ENCODE measurements at regions not wholly inside any gene's neighbourhood (a gene's known extent, or its start where the extent isn't known, plus 50 kb on each side); places are given as distances from the start of the nearest gene placed in this dataset.

GRCh38 chrX:68895341-68895755 lies 66.5 kb downstream of the EFNB1 start:
- Histone ChIP-seq H3K4me3 (ENCODE audit: low read depth, low read length) (no peak overlapping the region), H3K27me3 (ENCODE audit: control insufficient read depth, insufficient read depth, low read length) (peaks cover 6% of the 10 kb centered on the region), H3K27ac (ENCODE audit: low read depth, low read length) (no peak overlapping the region), H3K9me3 (ENCODE audit: control insufficient read depth, insufficient read depth, low read length) (no peaks in the 10 kb centered on the region)
- CTCF ChIA-PET = interaction anchor here (0.6 to 0.8 kb wide), 2 partner anchors 325 to 452 kb away, joined by 3 to 4 read pairs; no protein-coding TSS in a partner anchor
- POLR2A ChIA-PET = interaction anchor here (1.4 to 2.7 kb wide), 2 partner anchors 67 to 132 kb away, joined by 3 to 7 read pairs; partner anchors contain the start of gene EFNB1
- DNase-seq (ENCODE audit: low read depth, low spot score) = peak; percentile 13
- TF ChIP-seq, protein P1, sequence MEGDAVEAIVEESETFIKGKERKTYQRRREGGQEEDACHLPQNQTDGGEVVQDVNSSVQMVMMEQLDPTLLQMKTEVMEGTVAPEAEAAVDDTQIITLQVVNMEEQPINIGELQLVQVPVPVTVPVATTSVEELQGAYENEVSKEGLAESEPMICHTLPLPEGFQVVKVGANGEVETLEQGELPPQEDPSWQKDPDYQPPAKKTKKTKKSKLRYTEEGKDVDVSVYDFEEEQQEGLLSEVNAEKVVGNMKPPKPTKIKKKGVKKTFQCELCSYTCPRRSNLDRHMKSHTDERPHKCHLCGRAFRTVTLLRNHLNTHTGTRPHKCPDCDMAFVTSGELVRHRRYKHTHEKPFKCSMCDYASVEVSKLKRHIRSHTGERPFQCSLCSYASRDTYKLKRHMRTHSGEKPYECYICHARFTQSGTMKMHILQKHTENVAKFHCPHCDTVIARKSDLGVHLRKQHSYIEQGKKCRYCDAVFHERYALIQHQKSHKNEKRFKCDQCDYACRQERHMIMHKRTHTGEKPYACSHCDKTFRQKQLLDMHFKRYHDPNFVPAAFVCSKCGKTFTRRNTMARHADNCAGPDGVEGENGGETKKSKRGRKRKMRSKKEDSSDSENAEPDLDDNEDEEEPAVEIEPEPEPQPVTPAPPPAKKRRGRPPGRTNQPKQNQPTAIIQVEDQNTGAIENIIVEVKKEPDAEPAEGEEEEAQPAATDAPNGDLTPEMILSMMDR (IDR thresholded peaks at IDR 0.05; ENCODE audit: low read depth, low read length) = no peak

- CTCF ChIA-PET = interaction anchor here (0.6 to 0.8 kb wide), 2 partner anchors 326 to 453 kb away, joined by 3 to 4 read pairs; no protein-coding TSS in a partner anchor
- Histone ChIP-seq H3K27ac (ENCODE audit: low read depth, low read length) (no peak overlapping the region), H3K9me3 (ENCODE audit: control insufficient read depth, insufficient read depth, low read length) (no peaks in the 10 kb centered on the region), H3K4me3 (ENCODE audit: low read depth, low read length) (no peak overlapping the region), H3K27me3 (ENCODE audit: control insufficient read depth, insufficient read depth, low read length) (peaks cover 10% of the 10 kb centered on the region)
- TF ChIP-seq, protein P1 (IDR thresholded peaks at IDR 0.05; ENCODE audit: low read depth, low read length) = no peak
- no peak for DNase-seq (ENCODE audit: low read depth, low spot score)
- POLR2A ChIA-PET = interaction anchor here (0.7 to 2.7 kb wide), 3 partner anchors 66 to 903 kb away, joined by 3 to 7 read pairs (median 6); partner anchors contain the start of gene EFNB1
Observed at GRCh38 chrX:68894513-68895340, 65.9 kb downstream of the EFNB1 start.

DNA sequence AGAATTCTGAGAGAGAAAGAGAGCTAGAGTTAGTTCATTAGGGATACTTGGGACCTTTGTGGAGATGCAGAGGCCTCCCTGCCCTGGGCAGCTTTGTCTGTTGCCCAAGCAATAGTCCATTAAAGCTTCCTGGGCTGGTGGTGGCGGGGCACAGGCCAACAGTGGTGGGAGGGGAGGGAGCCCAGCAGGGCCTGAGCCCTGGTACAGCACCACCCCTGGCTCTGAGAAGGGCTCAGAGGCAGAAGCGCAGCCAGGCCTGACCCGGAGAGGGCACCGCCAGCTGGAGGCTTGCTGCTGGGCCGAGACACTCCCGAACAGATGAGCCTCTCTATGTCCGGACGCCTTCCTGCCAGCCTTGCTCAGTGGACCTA lies 65.3 kb downstream of the EFNB1 start:
- TF ChIP-seq, protein P1 (IDR thresholded peaks at IDR 0.05; ENCODE audit: low read depth, low read length) = no peak
- H3K9me3 ChIP-seq (ENCODE audit: control insufficient read depth, insufficient read depth, low read length) = no peaks in the 10 kb centered on the region
- peaks cover 14% of the 10 kb centered on the region for H3K27me3 ChIP-seq (ENCODE audit: control insufficient read depth, insufficient read depth, low read length)
- CTCF ChIA-PET = no interaction called here
- H3K27ac ChIP-seq (ENCODE audit: low read depth, low read length) = no peak overlapping the region
- POLR2A ChIA-PET = interaction anchor here (2.7 kb wide), 1 partner anchor 66 kb away, joined by 7 read pairs; the partner anchor contains the start of gene EFNB1
- no peak for DNase-seq (ENCODE audit: low read depth, low spot score)
- H3K4me3 ChIP-seq (ENCODE audit: low read depth, low read length) = no peak overlapping the region

GRCh38 chrX:68892651-68893050 lies 63.8 kb downstream of the EFNB1 start:
- no peak overlapping the region for H3K27ac ChIP-seq (ENCODE audit: low read depth, low read length)
- peaks cover 23% of the 10 kb centered on the region for H3K27me3 ChIP-seq (ENCODE audit: control insufficient read depth, insufficient read depth, low read length)
- ChIA-PET CTCF (interaction anchor here (1.1 kb wide), 1 partner anchor 330 kb away, joined by 4 read pairs; no protein-coding TSS in a partner anchor), POLR2A (interaction anchor here (0.6 kb wide), 1 partner anchor 85 kb away, joined by 3 read pairs; no protein-coding TSS in a partner anchor)
- TF ChIP-seq, protein P1 (IDR thresholded peaks at IDR 0.05; ENCODE audit: low read depth, low read length) = no peak
- H3K4me3 ChIP-seq (ENCODE audit: low read depth, low read length) = no peak overlapping the region
- no peak for DNase-seq (ENCODE audit: low read depth, low spot score)
- H3K9me3 ChIP-seq (ENCODE audit: control insufficient read depth, insufficient read depth, low read length) = no peaks in the 10 kb centered on the region

DNA sequence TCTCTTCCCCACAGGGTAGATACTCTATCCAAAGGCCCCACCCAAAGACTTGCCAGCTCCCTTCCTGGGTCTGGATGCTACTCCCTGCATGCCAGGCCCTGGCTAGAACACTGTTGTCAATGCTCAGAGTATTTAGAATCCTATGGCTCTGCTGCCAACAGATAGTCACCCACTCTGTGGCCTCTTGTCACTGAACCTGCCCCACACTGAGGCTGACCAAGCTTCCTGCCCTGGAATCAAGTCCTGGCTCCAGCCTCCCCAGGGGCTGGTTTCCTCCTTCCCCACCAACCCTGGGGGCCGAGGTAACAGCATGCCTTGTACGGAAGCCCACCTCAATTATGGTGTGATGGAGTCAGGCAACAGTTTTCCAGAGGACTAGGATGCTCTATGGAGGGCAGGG lies 63.3 kb downstream of the EFNB1 start:
- ChIA-PET POLR2A (interaction anchor here (0.6 kb wide), 1 partner anchor 86 kb away, joined by 3 read pairs; no protein-coding TSS in a partner anchor), CTCF (no interaction called here)
- TF ChIP-seq, protein P1 (IDR thresholded peaks at IDR 0.05; ENCODE audit: low read depth, low read length) = no peak
- no peak for DNase-seq (ENCODE audit: low read depth, low spot score)
- peaks cover 27% of the 10 kb centered on the region for H3K27me3 ChIP-seq (ENCODE audit: control insufficient read depth, insufficient read depth, low read length)
- H3K4me3 ChIP-seq (ENCODE audit: low read depth, low read length) = no peak overlapping the region
- H3K27ac ChIP-seq (ENCODE audit: low read depth, low read length) = no peak overlapping the region
- no peaks in the 10 kb centered on the region for H3K9me3 ChIP-seq (ENCODE audit: control insufficient read depth, insufficient read depth, low read length)
